SHP77 treated with DMSO at 0.1 percent for 48 hours (cell line): ENCODE measurements at regions not wholly inside any gene's neighbourhood (a gene's known extent, or its start where the extent isn't known, plus 50 kb on each side); places are given as distances from the start of the nearest gene placed in this dataset.

Experiments
- DNase-seq: peaks from one replicate; lab custom pipeline; 2025; lab: John Stamatoyannopoulos, UW

GRCh38 chr3:177673112-177673914 lies 476.0 kb upstream of the TBL1XR1 start:
- DNase-seq, result no peak

- DNase-seq, result no peak
These were observed 476.9 kb upstream of the TBL1XR1 start for GRCh38 chr3:177674186-177674585.

GRCh38 chr3:177676148-177676547 lies 478.9 kb upstream of the TBL1XR1 start:
- DNase-seq, result no peak

GRCh38 chr3:177676947-177677587 lies 479.8 kb upstream of the TBL1XR1 start:
- DNase-seq, result no peak

- DNase-seq, result no peak
These were observed 482.5 kb upstream of the TBL1XR1 start for GRCh38 chr3:177679568-177680471.

GRCh38 chr3:177680472-177680821 lies 483.2 kb upstream of the TBL1XR1 start:
- DNase-seq, result no peak

DNA sequence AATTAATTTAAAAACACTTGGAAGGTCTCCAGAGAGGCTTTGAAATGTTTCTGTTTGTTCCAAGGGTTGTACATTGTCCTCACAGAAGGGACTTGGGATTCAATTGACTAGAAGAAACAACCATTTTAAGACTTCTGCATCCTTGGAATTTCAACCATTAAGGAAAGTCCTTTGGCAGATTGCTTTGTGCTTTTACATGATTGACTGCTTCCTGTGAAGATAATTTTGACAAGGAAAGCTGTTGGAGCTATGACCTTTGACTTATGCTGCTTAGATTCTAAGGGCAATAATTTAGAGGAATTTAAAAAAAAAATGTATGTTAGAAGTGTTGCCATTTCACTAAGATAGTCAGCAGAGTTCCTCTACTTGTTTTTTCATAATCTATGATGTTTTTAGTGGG lies 483.9 kb upstream of the TBL1XR1 start:
- DNase-seq, result no peak

DNA sequence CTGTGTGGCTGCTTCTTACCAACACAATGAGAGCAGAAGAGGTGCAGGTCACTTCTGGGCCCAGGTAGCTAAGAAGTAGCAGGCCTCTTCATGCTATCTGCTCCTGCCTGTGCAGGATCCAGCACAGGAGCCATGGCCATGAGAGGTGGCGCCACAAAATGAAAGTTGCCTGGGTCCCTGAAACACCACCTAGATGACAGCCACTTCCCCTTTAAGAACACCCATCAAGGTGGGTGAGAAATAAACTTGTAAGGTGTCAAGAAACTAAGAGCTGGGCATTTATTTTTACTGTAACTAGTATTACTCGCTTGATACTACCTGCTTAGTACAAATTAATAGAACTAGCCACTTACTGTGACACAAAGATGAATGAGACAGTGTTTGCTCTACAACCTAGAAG lies 484.6 kb upstream of the TBL1XR1 start:
- DNase-seq, result no peak

- DNase-seq, result no peak
These were observed 486.3 kb upstream of the TBL1XR1 start for GRCh38 chr3:177683586-177683985.

DNA sequence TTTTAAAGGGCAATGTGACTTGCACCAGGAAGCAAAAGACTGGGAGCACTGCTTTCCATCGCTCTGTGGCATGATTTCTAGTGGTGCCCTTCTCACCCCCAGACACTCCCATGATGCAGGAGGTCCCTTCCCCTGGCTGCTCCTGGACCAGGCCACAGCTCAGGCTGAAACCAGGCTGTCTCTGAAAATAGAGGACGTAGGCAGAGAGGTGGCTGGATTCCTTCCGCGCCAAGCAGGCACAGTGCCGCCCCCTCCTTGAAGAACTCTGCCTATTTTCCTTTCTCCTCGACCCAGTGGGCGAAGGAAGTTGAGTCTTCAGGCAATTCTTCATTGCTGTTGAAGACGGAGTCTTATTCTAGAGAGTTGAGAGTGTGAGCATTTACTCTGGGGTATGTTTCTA lies 489.4 kb upstream of the TBL1XR1 start:
- DNase-seq, result no peak

GRCh38 chr3:177687291-177687690 lies 490.0 kb upstream of the TBL1XR1 start:
- DNase-seq, result no peak

- DNase-seq, result no peak
These were observed 490.9 kb upstream of the TBL1XR1 start for GRCh38 chr3:177688152-177688551.

- no peak for DNase-seq
These were observed 491.8 kb upstream of the TBL1XR1 start for GRCh38 chr3:177689077-177689476.

GRCh38 chr3:177689869-177690268 lies 492.6 kb upstream of the TBL1XR1 start:
- DNase-seq, result no peak

GRCh38 chr3:177690306-177690705 lies 493.0 kb upstream of the TBL1XR1 start:
- DNase-seq, result no peak

DNA sequence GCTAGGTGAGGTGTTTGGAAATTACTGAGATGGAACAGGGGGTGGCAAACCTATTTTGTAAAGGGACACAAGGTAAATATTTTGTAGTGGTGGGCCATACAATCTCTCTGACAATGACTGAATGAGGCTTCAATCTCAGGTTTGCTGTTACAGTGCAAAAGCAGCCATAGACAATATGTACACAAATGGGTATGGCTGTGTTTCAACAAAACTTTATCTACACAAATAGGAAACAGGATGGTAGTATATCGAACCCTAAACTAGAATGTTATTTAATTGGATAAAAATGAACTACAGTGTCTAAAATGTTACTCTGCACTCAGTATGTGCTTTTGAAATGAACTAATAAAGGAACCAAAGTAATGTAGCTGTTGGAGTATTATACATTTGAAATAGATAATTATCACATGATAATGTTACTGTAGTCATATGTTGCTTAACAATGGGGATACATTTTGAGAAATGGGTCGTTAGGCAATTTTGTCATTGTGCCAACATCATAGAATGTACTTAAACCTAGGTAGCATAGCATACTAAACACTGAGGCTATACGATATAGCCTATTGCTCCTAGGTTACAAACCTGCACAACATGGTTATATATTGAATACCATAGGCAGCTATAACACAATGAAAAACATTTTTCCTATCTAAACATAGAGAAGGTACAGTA lies 495.2 kb upstream of the TBL1XR1 start:
- DNase-seq, result no peak

- DNase-seq, result no peak
These were observed 496.5 kb upstream of the TBL1XR1 start for GRCh38 chr3:177693616-177694264.

DNA sequence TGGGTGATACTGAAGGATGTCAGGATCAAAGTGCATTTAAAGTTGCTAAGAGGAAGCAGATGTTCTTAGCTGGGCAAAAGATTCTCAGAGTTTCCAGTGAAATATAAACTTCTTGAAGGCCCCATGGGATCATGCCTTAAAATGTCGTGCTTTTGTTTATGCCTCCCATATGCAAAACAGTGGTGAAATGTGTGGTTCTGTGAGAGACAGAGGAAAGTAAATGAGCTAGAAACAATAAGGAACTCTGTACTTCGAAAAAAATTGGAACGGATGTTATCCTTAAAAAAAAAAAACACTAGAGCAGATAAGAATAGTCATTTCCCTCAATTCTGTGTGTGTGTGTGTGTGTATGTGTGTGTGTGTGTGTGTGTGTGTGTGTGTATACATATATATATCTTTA lies 497.0 kb upstream of the TBL1XR1 start:
- no peak for DNase-seq

- DNase-seq, result no peak
These were observed 497.7 kb upstream of the TBL1XR1 start for GRCh38 chr3:177694951-177695350.

GRCh38 chr3:177700117-177700516 lies 502.8 kb upstream of the TBL1XR1 start:
- no peak for DNase-seq

DNA sequence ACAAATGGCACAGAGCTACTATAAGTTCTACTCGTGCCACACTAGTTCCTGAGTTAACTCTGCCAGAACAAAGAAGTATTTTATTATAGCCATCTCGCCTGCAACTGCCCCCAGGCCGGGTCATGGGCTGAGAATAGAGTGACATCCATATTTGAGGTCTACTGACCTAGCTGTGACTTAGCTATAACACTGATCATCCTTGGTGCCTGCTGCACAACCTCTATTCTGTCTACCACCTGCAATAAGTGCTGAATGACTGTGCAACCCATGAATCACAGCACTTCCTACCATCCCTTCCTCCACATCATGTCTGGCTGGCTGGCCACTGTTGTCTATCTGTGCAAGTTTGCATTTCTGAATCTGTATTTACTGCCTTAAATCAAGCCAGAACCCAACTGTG lies 506.5 kb upstream of the TBL1XR1 start:
- DNase-seq, result no peak
